H1 (cell line): ENCODE measurements at regions not wholly inside any gene's neighbourhood (a gene's known extent, or its start where the extent isn't known, plus 50 kb on each side); places are given as distances from the start of the nearest gene placed in this dataset.

Source experiments
- ATF2 ChIP-seq: IDR thresholded peaks from 2 replicates; pipeline ENCODE4 v1.6.1; 2012; ENCODE audit warnings: low read length, inconsistent platforms
- BCL11A ChIP-seq, 2 experiments: IDR thresholded peaks; one replicate each; pipeline ENCODE4 v1.6.1; 2011; ENCODE audit warnings: low read depth in 2 of 2, low read length in 2 of 2, mild to moderate bottlenecking in 2 of 2
- CBX8 ChIP-seq: fragments of 300-800, 300-1000 bp; sonication (generic); IDR thresholded peaks from 2 replicates; pipeline ENCODE4 v1.7.1; 2016; ENCODE audit warnings: low read depth, low read length, borderline replicate concordance
- CTCF ChIP-seq, 3 experiments: IDR thresholded peaks; 1 replicate in 2 of 3; 2 replicates in 1 of 3; pipeline versions ENCODE4 v1.5.1 to v1.6.1; 2011; ENCODE audit warnings: low read length in 3 of 3, mild to moderate bottlenecking in 3 of 3, inconsistent platforms in 2 of 3, low read depth in 1 of 3, moderate library complexity in 1 of 3; ENCODE audit not compliant: insufficient read depth in 1 of 3; ENCODE audit errors: control extremely low read depth in 1 of 3
- KDM1A ChIP-seq: fragments of 200-600, 300-600 bp; sonication (generic); IDR thresholded peaks from 2 replicates; pipeline ENCODE4 v1.7.1; 2016; ENCODE audit warnings: mild to moderate bottlenecking, low read length, borderline replicate concordance
- POLR2A ChIP-seq, 2 experiments: IDR thresholded peaks; 1 replicate in 1 of 2; 2 replicates in 1 of 2; pipeline ENCODE4 v1.6.1; 2011; ENCODE audit warnings: low read depth in 2 of 2, low read length in 2 of 2, mild to moderate bottlenecking in 2 of 2; ENCODE audit errors: control extremely low read depth in 1 of 2
- POLR2AphosphoS5 ChIP-seq: IDR thresholded peaks from 2 replicates; pipeline ENCODE4 v1.6.1; 2011; ENCODE audit warnings: low read depth, low read length
- RFX5 ChIP-seq: IDR thresholded peaks from 2 replicates; pipeline ENCODE4 v1.6.1; 2011; ENCODE audit warnings: low read depth, low read length, improper control_type of control experiment, borderline replicate concordance
- SAP30 ChIP-seq: fragments of 300-600 bp; sonication (generic); IDR thresholded peaks from 2 replicates; pipeline ENCODE4 v1.7.1; 2012; ENCODE audit warnings: low read length, moderate library complexity, mild to moderate bottlenecking, inconsistent platforms; ENCODE audit not compliant: insufficient read depth, insufficient replicate concordance
- SP2 ChIP-seq: IDR thresholded peaks from 2 replicates; pipeline ENCODE4 v1.6.1; 2012; ENCODE audit warnings: mild to moderate bottlenecking, low read length, inconsistent platforms

GRCh38 chr1:9428601-9429341, 110.5 kb upstream of the SLC25A33 start:
- TF ChIP-seq SAP30 (no peak), POLR2A (IDR thresholded peaks at IDR 0.05; ENCODE audit: control extremely low read depth in 1 of 2, low read depth in 2 of 2, low read length in 2 of 2) (peak; percentile 71 to 91), RFX5 (no peak), POLR2AphosphoS5 (peak; percentile 44), SP2 (no peak), BCL11A (IDR thresholded peaks at IDR 0.05; ENCODE audit: low read depth in 2 of 2, low read length in 2 of 2) (no peak), ATF2 (0 out of 2 replicates have a peak, but pooled peaks have one; percentile 75), CBX8 (no peak), KDM1A (no peak), CTCF (IDR thresholded peaks at IDR 0.05; ENCODE audit: control extremely low read depth in 1 of 3, insufficient read depth in 1 of 3, low read depth in 1 of 3, low read length in 3 of 3) (peak; percentile 14 to 41 (median 33); a peak in 3 of 4 replicates)
